GM18870 (cell line): ENCODE measurements at regions not wholly inside any gene's neighbourhood (a gene's known extent, or its start where the extent isn't known, plus 50 kb on each side); places are given as distances from the start of the nearest gene placed in this dataset.
"Not testable (repeated sequence)": the region's sequence is repeated elsewhere in the genome, so short reads cannot be mapped to it uniquely, and the experiment has no call there.

ENCODE experiments used
- ATAC-seq: cut with Tn5 transposase; IDR thresholded peaks from one replicate; pipeline ENCODE4 v1.9.1; 2021; ENCODE audit warnings: moderate library complexity; ENCODE audit not compliant: unreplicated experiment

DNA sequence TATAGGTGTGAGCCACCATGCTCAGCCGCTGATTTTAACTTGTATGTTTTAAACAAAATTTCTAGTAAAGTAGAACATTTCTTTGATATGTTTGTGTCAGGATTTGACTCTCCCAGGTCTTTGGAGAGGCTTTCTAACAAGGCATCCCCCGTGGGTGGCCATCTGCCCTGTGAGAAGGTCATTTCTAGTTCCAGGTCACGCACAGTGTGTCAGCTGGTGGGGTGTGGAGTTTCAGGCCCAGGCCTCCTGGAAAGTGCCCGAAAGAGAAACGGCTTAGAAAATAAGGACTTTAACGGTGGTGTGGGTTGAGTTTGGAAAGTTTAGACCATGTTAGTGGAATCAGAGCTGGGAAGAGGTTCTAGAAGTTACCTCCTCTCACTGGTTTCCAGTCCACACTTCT is 61.0 kb downstream of the SPDYE17 start:
- ATAC-seq: not testable (repeated sequence)

DNA sequence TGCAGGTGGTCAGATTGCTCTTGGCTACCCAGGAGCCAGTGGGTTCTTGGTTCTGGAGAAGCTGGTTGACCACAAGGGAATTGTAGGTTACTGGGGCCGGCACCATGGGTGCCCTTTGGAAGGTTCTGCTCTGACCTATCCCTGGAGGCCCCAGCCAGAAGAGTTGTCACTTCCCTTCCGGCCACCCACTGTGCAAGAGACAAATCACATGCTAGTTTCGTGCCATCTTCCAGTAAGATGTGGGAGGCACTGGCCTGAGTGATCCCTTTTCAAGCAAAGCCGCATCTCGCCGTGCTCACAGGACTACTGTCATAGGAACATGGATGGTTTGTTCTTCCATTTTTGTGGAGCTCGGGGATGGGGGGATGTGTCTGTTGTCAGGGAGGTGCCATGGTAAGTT is 62.3 kb downstream of the SPDYE17 start:
- ATAC-seq: not testable (repeated sequence)

DNA sequence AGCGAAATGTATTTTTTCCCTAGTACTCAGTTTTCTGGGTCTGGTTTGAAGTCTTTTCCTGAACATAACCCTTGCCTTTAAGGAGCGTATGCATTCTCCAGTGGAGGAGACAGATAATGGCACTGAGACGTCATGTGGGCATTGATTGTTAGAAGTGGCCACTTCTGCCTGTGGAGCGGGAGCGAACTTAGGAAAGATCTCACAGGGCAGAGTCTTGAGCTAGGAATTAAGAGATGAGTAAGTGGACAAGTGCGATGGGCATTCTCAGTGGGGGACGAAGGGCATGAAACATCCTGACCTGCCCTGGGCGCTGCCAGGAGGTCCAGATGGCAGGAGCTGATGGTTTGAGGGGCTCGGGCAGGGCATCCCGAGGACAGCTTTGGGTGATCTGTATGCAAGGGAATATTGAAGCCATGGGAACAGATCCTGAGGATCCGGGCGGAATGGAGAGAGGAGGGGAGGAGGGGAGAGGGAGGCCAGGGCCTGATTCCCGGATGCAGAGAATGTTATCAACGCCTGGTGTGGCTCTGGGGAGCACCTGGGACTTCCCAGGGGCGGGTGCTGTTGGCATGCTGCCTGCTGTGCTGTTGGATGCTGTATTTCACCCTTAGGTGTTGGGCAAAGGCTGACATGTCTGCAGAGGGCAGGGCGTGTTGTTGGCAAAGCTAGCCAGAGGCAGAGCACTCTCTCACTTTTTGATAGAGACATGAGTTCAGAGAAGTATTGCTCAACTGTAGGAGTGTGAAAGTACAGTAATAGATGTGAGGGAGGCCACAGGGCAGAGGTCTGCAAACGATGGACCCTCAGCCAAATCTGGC is 66.2 kb downstream of the SPDYE17 start:
- not testable (repeated sequence) for ATAC-seq

DNA sequence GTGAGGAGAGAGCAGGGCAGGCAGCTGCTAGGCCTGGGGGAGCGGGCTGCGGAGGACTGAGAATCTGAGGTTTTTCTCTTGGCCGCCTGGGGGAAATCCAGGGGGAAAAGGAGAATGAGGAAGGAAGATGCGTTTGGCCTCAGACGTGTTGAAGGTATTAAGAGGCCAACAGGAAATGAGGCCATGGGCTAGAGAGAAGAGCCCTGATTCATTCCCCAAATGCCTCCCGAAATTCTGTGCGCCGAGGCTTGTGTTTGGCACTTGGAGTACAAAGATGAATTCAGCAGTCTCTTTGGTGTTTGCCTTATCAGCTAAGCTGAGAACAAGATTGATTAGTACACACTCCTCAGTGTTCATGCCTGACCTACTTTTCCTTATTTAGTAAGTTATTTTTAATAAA is 68.1 kb downstream of the SPDYE17 start:
- ATAC-seq: not testable (repeated sequence)

DNA sequence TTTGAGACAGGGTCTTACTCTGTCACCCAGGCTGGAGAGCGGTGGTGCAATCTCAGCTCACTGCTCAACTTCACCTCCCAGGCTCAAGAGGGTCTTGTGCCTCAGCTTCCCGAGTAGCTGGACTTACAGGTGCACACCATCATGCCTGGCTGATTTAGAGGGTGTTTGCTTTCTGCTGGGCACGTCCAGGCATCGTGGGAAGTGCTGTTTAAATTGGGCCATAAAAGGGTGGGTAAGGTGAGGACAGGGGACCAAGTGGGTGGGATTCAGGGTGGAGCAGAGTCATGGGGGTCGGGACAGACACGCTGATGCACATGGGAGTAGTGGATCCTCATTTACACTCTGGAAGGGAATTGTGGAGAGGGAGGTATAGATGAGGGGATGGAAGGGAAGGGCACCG is 69.1 kb downstream of the SPDYE17 start:
- ATAC-seq: not testable (repeated sequence)

DNA sequence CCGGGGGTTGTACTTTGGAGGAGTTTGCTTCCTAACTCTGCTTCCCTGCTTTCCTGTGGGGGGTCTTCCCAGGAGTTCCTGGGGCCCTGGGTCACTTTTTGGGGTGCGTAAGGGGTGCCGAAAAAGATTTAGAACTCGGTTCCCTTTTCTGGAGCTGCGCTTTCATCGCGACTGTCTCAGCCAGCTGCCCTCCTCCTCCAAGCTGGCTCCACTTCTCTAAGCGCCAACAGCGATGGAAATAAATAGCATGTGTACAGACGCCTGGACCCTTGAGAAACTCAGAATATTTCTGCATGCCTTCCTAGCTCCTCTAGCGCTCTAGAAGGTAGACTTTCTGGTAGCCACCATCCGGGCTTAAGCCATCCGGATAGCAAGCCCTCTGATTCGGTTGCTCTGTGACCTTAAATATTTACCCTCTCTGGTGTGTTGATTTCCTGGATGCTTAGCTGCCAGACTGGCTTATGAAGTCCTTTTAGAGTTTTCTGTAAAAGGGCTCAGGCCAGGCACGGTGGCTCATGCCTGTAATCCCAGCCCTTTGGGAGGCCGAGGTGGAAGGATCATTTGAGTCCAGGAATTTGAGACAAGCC is 71.7 kb downstream of the SPDYE17 start:
- ATAC-seq: not testable (repeated sequence)

DNA sequence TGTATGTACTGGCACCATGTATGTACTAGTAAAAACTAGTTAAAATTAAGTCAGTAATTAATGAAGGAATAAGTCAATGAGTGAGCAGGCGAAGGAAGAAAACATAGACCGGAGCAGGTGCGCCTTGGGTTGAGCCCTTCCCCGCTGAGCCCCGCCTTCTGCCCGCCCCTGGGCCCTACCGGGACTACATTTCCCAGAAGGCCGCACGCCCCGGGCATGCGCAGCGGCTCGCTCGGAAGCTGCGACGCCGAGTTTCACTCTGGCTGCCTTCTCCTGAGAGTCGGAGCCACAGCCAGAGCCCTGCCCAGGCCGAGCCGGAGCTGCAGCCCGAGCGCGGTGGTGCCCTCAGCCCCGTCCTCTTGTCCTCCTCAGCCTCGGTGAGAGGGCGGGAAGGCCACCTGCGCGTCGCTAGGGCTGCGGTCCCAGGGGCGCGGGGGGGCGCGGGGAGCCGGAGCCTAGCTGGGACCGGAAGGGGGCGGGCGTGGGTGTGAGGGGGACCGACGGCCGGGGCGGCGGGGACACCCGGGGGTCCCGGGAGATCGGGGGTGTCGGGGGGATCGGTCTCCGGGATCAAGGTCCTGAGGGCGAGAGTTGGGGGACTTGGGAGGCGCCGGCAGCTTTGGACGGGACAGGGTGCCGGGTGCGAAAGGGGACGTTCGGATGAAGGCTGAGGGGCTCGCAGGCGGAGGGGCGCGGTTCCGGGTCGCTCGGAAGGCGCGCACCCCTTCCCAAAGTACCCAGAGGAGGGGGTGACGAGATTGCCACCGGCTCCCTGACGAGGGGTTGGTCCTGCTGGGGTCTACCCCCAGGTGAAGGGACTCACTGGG is 72.4 kb downstream of the SPDYE17 start:
- peak; percentile 86 for ATAC-seq

DNA sequence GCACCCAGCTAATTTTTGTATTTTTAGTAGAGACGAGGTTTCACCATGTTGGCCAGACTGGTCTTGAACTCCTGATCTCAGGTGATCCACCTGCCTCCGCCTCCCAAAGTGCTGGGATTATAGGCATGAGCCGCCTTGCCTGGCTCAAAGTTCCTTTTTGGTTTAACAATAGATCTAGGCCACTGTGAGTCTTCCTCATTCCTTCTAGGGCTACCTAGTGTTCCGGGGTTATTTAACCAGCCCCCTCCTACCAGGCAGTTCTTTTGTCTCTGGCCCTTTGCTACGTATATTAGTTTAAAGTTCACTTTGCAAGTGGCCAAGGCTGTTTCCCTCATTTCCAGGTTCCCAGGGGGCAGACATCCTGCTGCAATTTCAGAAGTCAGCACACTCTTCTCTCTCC is 75.6 kb downstream of the SPDYE17 start:
- not testable (repeated sequence) for ATAC-seq

DNA sequence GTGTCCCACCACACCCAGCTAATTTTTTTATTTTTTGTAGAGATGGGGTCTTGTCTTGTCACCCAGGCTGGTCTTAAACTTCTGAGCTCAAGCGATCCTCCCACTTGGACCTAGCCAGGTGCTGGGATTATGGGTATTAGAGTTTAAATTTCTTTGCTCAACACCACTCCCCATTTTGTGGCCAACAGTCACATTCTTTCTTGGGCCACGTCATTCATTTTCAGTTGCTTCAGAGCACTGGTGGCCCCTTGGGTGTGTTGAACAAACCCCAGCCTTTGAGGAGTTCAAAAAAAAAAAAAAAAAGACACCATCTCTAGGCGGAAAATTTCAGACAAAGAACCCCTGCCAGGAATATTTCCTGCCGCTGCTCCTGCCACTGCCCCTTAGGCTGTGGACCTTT is 77.0 kb downstream of the SPDYE17 start:
- not testable (repeated sequence) for ATAC-seq

DNA sequence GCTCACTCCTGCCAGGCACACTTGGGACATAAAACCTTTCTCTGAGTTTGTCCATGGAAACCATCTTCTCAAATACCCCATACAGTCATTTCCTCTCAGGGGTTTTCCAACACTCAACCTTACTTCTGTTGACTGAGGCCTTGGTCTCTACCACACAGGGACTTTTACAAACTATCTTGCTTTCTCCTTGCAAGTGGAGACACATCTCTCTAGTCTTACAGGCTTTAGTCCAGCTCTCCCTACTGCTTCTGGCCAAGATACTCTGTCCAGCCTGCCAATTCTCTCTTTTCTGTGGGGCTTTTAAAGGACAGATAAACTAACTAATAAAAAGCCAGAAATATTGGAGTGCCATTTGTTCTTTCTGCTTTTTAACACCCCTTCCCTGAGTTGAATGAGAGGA is 87.6 kb downstream of the SPDYE17 start:
- peak; percentile 75 for ATAC-seq

DNA sequence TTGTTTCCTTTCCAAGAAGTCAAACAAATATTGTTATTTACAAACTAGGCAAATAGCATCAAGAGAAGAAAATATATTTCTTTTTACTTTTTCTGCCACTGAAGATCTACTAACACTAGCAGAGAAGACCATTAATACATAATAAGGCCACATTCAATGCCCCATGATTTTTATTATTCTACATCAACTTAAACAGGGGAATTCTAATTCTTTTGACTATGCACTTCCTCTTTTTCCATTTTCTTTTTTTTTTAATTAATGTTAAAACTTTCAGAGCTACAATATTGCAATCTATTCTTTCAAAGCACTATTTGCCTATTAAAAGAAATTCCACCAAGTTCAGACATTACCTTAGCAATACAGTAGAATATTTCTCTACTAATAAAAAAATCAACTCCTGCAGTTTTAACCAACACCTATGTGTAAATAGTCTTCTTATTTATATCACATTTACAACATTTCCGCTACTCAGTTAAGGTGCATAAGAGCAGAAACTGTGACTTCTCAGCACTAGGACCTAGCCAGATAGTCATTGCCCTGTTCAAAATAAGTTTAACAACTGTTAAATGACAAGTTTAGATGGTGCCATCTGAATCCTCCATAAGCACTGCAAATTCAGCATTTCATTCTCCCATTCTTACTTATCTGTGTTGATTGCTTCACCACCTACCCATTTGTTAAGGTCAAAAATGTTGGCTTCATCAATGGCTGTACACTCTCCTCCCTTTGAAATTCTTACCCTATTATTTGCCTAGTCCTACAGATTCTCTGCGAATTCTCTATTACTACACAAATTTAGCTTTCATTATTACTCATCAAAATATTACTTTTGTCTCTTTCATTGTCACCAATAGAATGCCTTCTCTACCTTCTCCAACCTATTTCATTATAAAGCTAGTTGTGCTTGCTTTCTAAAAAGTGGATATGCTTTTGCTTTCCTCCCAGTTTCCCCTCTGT is 90.1 kb downstream of the SPDYE17 start:
- peak; percentile 68 for ATAC-seq

DNA sequence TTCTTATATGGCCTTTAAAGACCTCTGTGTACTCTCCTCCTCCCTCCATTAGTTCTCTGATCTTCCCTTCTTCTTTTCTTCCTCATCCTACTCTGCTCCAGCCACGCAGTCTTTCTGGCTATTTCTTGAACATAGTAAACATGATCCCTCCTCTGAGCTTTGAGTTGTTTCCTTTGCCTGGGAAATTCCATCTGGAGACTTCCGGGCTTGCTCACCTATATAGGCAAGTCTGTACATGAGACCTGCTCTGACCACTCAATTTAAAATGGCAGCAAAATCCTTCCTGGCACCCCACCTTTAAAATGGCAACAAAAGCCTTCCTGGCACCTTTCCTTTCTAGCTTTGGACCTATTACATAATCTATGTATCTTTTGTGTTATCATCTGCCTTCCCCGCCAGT is 94.4 kb downstream of the SPDYE17 start:
- ATAC-seq: not testable (repeated sequence)

DNA sequence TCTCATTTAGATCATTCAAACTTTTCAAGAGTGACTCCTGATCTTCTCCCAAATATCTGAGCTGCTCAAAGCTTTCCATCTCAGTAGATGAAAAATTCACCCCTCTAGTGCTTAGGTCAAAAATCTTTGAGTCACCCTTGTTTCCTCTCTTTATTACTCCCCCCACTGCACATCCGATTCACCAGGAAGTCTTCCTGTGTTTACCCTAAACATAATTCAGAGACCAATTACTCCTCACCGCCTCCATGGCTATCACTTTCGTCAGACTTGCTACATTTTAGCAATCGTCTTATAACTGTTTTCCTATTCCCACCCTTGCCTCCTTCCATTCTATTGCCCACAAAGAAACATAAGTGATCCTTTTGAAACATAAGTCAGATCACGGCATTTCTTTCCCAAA is 94.8 kb downstream of the SPDYE17 start:
- ATAC-seq: not testable (repeated sequence)

DNA sequence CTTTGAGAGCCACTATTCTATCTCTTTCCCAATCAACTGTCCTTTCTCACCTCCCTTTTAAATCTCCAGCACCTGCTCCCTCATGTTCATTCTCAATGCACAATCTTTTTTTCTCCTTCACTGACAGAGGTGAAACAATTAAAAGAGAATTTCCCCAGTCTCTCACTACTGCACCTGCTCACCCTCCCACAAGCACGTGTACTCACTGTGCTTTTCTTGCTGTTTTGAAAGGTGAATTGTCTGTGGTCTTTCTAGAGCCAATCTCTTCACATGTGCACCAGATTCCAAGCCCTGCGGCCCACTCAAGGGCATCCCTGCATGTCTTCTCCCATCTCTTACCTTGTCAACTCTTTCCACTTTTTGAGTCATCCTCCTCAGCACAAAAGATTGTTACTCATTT is 95.8 kb downstream of the SPDYE17 start:
- ATAC-seq: not testable (repeated sequence)

DNA sequence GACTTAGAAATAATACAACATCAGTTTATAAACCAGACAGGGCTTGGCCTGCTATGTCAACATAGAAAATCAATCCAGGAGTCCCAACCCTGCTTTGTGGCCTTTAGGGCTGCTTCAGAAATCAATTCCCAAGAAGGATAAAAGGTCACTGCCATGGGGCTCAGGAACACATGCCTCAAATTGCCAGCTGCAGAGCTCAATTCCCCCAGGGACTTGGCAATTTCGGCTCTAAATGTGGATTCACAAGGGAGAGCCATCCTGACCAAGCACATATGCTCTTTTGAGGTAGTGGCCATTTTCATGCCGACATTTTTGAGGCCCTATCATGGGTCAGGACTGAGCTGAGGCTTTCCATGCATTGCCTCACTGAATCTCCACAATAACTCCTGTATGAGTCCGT is 97.5 kb downstream of the SPDYE17 start:
- not testable (repeated sequence) for ATAC-seq

DNA sequence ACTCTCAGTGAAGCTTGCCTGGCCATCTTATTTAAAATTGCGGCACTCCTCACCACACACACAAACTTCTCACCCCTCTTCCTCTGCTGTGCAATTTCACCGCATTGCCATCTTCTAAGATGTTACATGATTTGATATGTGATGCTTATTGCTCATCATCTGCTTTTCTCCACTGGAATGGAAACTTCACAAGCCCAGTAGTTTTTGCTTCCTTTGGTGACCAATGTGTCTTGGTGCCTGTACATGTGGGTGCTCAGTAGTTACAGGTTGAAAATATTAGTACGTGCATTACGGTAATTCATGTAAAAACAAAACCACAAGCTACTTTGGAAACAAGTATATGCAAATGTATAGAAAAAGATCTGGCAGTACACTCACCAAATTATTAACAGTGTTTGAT is 99.2 kb downstream of the SPDYE17 start:
- ATAC-seq: peak; percentile 87

DNA sequence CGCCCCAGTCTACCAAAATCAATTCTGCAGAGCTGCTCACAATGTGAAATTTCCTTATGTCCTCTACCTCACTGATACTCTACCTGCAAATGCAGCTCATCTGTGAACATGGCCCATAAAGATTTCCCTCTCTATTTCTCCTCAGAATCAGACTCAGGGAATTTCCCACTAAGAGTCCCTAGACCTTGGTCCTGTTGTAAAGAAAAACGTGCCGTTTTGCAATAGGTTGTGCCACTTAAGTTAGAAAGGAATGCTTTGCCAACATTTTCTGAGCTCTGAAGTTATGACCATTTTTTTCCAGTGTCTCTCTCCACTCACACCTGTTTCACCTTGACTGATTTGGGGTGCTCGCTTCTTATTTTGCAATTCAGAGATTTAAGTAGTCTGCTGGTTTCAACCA is 100.7 kb downstream of the SPDYE17 start:
- not testable (repeated sequence) for ATAC-seq

DNA sequence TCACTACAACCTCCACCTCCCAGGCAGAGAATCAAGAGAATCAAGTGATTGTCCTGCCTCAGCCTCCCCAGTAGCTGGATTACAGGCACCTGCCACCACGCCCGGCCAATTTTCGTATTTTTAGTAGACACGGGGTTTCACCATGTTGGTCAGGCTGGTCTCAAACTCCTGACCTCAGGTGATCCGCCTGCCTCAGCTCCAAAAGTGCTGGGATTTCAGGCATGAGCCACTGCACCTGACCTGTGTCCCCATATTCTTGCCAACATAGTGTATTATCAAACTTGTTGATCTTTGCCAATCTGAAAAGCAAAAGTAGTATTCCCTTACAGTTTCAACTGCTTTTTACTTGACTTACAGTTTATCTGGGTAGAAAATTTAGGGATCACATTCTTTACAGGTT is 101.7 kb downstream of the SPDYE17 start:
- ATAC-seq: not testable (repeated sequence)

DNA sequence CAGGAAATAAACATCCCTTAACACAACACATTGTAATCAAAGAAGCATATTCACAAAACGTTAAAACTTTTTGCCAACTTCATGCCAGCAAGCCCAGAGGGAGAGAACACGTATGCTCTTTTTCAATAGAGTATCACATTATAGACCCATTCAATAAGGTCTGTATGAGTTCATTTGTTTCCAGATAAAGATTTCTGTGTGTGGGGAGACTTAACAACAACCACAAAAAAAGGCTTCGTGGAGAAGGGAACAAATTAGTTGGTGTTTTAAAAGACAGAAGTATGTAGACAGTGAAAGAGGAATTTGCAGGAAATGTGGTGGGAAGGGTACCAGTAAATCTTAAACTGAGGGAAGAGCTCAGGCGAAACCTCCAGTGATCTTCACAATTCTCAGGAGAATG is 103.4 kb downstream of the SPDYE17 start:
- ATAC-seq: not testable (repeated sequence)

DNA sequence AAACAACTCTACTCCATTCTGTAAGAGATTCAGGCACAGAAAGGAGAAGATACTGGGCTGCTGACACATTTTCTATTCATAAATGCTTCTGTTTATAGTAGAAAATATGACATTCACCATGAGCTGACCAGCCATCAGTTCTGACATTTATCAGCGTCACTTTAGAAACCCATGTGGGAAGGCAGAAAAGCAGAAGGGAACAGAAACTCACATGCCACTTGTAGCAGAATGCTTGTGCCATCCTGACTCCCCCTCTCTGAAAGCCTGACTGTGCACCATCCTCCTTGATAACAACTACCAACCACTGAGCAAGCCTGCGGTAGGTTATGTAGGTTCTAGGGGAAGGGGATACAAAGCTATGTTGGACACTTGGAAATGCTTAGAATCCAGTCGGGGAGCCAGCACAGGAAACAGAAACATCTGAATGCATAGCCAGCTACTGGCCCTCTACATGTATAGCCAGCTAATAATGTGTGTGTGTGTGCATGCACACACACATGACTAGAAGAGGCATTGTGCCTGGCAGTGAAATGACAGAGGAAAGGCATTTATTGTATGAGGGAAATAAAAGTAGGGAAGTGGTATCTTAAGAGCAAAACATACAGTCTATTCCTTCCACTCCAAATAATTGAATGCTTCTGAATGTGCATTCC is 104.3 kb downstream of the SPDYE17 start:
- ATAC-seq: not testable (repeated sequence)
